ENCODE measurements at regions not wholly inside any gene's neighbourhood (a gene's known extent, or its start where the extent isn't known, plus 50 kb on each side); places are given as distances from the start of the nearest gene placed in this dataset.

DNA sequence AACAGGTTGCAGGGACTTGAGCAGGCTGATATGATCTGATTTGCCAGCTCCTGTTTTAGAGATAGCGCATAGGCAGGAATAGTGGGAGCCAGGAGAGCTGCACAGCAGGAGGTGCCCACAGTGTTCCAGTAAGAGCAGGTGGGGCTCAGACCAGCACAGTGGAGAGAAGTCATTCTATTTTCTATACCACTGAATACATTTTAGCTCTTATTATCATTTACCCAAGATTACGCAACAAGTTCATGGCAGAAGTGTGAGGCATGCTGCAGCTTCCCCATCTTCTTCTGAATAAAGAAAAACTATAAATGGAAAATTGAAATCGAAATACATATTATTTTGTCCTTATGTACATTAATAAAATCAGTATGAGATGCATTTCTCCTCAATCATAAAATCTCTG, 114.7 kb upstream of the EDNRA start:
- H3K36me3 ChIP-seq (ENCODE audit: control insufficient read depth in 2 of 2, extremely low read depth in 1 of 2, insufficient read depth in 2 of 2, low read length in 2 of 2) = no peaks in the 10 kb centered on the region
- H3K9me1 ChIP-seq (ENCODE audit: control insufficient read depth, extremely low read depth, insufficient read depth, low read length) = no peaks in the 10 kb centered on the region
- dilution Hi-C loops (cut with MboI; ENCODE audit: extremely low pct_ligation_motif_present, low sequenced_read_pairs) = no loop called here
- FAIRE-seq (no peak), DNase-seq (ENCODE audit: low read depth, low spot score) (no peak)
- no peak overlapping the region for H3K4me2 ChIP-seq (ENCODE audit: control insufficient read depth, extremely low read depth, insufficient read depth, low read depth, low read length)
- peaks cover 46% of the 10 kb centered on the region for H3K4me1 ChIP-seq (ENCODE audit: control insufficient read depth, extremely low read depth, insufficient read depth, low read length)
- H3K9me3 ChIP-seq (ENCODE audit: control insufficient read depth, low read depth, low read length) = no peaks in the 10 kb centered on the region
- H3K27ac ChIP-seq (ENCODE audit: control insufficient read depth, insufficient read depth, low read length) = no peak overlapping the region
- no peaks in the 10 kb centered on the region for H3K27me3 ChIP-seq (ENCODE audit: control insufficient read depth, extremely low read depth, insufficient read depth, low read length)
- no peak overlapping the region for H3K4me3 ChIP-seq (ENCODE audit: control insufficient read depth in 2 of 3, extremely low read depth in 1 of 3, insufficient read depth in 2 of 3, low read depth in 1 of 3, low read length in 3 of 3)
- no peak overlapping the region for H3K9ac ChIP-seq (ENCODE audit: control insufficient read depth, extremely low read depth, insufficient read depth, low read length)
- no peak overlapping the region for H2AFZ ChIP-seq (ENCODE audit: control insufficient read depth, low read length)
- H3K79me2 ChIP-seq (ENCODE audit: control insufficient read depth, insufficient read depth, low read length) = no peaks in the 10 kb centered on the region
- no peaks in the 10 kb centered on the region for H4K20me1 ChIP-seq (ENCODE audit: control insufficient read depth, extremely low read depth, insufficient read depth, low read length)
- TF ChIP-seq EZH2 (IDR thresholded peaks at IDR 0.05; ENCODE audit: low read length) = no peak
- TF ChIP-seq, protein P1, sequence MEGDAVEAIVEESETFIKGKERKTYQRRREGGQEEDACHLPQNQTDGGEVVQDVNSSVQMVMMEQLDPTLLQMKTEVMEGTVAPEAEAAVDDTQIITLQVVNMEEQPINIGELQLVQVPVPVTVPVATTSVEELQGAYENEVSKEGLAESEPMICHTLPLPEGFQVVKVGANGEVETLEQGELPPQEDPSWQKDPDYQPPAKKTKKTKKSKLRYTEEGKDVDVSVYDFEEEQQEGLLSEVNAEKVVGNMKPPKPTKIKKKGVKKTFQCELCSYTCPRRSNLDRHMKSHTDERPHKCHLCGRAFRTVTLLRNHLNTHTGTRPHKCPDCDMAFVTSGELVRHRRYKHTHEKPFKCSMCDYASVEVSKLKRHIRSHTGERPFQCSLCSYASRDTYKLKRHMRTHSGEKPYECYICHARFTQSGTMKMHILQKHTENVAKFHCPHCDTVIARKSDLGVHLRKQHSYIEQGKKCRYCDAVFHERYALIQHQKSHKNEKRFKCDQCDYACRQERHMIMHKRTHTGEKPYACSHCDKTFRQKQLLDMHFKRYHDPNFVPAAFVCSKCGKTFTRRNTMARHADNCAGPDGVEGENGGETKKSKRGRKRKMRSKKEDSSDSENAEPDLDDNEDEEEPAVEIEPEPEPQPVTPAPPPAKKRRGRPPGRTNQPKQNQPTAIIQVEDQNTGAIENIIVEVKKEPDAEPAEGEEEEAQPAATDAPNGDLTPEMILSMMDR (optimal IDR thresholded peaks at IDR 0.05 in 1 of 3, IDR thresholded peaks at IDR 0.05 in 1 of 3, conservative IDR thresholded peaks at IDR 0.05 in 1 of 3; ENCODE audit: extremely low read depth in 1 of 3, insufficient read depth in 2 of 3, low read length in 3 of 3) = no peak

DNA sequence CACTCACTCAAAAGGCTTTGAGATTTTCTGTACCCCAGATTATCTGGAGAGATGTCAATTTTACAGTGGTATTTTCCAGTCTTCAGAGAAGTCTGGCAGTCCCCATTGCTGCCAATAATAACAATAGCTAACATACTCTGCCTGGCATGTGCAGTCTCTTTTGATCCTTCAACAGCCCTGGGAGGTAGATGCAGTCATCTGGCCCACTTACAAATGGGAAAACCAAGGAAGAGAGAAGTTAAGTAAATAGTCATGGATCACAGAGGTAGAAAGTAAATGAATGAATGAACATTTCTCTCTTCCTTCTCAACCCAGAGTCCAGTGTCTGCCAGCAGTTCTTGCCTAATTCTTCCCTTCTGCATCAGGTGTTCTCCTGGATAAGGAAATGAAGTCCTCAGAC, 113.0 kb upstream of the EDNRA start:
- H3K4me1 ChIP-seq (ENCODE audit: control insufficient read depth, extremely low read depth, insufficient read depth, low read length) = peaks cover 45% of the 10 kb centered on the region
- H3K9me3 ChIP-seq (ENCODE audit: control insufficient read depth, low read depth, low read length) = no peaks in the 10 kb centered on the region
- H2AFZ ChIP-seq (ENCODE audit: control insufficient read depth, low read length) = peak overlapping the region; percentile 10
- H3K27ac ChIP-seq (ENCODE audit: control insufficient read depth, insufficient read depth, low read length) = no peak overlapping the region
- no peaks in the 10 kb centered on the region for H3K79me2 ChIP-seq (ENCODE audit: control insufficient read depth, insufficient read depth, low read length)
- H4K20me1 ChIP-seq (ENCODE audit: control insufficient read depth, extremely low read depth, insufficient read depth, low read length) = no peaks in the 10 kb centered on the region
- H3K4me3 ChIP-seq (ENCODE audit: control insufficient read depth in 2 of 3, extremely low read depth in 1 of 3, insufficient read depth in 2 of 3, low read depth in 1 of 3, low read length in 3 of 3) = no peak overlapping the region
- H3K36me3 ChIP-seq (ENCODE audit: control insufficient read depth in 2 of 2, extremely low read depth in 1 of 2, insufficient read depth in 2 of 2, low read length in 2 of 2) = no peaks in the 10 kb centered on the region
- H3K27me3 ChIP-seq (ENCODE audit: control insufficient read depth, extremely low read depth, insufficient read depth, low read length) = no peaks in the 10 kb centered on the region
- DNase-seq (ENCODE audit: low read depth, low spot score) (no peak), FAIRE-seq (peak; percentile 49)
- H3K9ac ChIP-seq (ENCODE audit: control insufficient read depth, extremely low read depth, insufficient read depth, low read length) = no peak overlapping the region
- dilution Hi-C loops (cut with MboI; ENCODE audit: extremely low pct_ligation_motif_present, low sequenced_read_pairs) = no loop called here
- no peak for TF ChIP-seq EZH2 (IDR thresholded peaks at IDR 0.05; ENCODE audit: low read length)
- TF ChIP-seq, protein P1 (optimal IDR thresholded peaks at IDR 0.05 in 1 of 3, IDR thresholded peaks at IDR 0.05 in 1 of 3, conservative IDR thresholded peaks at IDR 0.05 in 1 of 3; ENCODE audit: extremely low read depth in 1 of 3, insufficient read depth in 2 of 3, low read length in 3 of 3) = no peak
- H3K9me1 ChIP-seq (ENCODE audit: control insufficient read depth, extremely low read depth, insufficient read depth, low read length) = no peaks in the 10 kb centered on the region
- no peak overlapping the region for H3K4me2 ChIP-seq (ENCODE audit: control insufficient read depth, extremely low read depth, insufficient read depth, low read depth, low read length)
